ENCODE measurements at regions not wholly inside any gene's neighbourhood (a gene's known extent, or its start where the extent isn't known, plus 50 kb on each side); places are given as distances from the start of the nearest gene placed in this dataset.
"Not testable (repeated sequence)": the region's sequence is repeated elsewhere in the genome, so short reads cannot be mapped to it uniquely, and the experiment has no call there.

GRCh38 chr14:105713836-105714235, 187.5 kb downstream of the TMEM121 start:
- not testable (repeated sequence) for DNase-seq

DNA sequence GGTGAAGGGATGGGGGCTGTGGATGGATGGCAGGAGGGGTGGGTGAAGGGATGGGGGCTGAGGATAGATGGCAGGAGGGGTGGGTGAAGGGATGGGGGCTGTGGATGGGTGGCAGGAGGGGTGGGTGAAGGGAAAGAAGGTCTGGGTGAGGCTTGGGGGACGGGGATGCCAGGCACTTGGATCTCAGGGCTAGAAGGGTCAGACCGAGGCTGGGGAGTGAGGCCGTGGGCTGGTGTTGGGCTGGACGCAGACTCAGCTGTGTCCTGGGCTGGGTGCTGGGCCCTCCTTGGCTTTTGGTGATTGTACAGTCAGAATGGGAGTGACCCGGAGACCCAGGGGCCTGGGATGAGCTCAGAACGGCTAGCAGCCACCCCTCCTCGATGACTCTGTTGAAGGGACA, 192.4 kb downstream of the TMEM121 start:
- DNase-seq: not testable (repeated sequence)

GRCh38 chr14:105720106-105720505, 193.7 kb downstream of the TMEM121 start:
- DNase-seq: not testable (repeated sequence)

DNA sequence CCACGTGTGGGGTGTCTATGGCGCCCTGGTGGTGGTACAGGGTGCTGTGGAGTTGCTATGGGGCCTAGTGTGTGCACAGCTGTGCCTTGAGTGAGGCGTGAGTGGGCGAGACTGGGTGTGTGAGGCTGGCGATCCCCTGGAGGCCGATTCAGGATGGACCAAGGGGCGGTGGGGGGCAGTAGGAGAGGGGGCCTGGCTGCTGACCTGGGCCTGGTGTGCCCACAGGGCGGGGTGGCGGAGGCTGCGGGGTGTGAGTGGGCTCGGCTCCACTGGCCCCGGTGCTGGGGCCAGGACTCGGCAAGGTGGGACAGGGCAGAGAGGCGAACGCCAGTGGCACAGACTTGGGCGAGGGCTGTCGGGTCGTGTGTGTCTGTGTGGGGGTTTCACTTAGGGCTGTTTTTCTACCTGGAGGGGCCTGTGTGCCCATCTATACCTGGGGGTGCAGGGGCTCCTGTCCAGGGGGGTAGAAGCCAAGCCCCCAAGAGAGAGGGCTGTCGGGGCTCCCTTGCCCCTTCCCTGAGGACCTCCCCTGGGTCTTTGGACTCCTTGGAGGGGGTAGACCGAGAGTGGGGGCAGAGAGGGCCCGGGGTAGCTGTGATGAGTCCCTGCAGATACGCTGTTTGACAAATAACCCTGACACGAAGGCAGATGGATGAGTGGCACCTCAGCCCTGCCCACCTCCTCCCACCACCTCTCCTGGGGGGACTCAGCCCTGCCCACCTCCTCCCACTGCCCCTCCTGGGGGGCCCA, 194.6 kb downstream of the TMEM121 start:
- not testable (repeated sequence) for DNase-seq

- not testable (repeated sequence) for DNase-seq
Observed at GRCh38 chr14:105721602-105721970, 195.2 kb downstream of the TMEM121 start.

- DNase-seq: not testable (repeated sequence)
Observed at GRCh38 chr14:105721996-105722709, 195.8 kb downstream of the TMEM121 start.

DNA sequence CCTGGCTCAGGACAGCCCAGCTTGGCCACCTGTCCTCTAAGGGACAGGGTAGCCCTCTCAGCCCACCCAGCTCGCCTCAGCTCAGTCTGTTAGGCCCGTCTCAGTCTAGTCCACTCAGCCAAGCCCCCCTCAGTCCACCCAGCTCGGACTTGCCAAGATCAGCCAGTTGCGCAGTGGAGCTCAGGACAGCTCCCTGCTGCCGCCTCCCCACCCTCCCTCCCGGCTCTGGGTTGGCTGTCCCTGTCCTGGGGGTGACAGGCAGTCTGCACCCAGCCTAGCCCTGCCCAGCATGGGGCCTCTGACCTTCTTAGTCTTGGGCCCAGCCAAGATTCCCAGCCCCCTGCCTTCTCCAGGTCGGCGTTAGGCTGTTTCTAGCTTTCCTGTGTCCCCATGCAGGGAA, 196.9 kb downstream of the TMEM121 start:
- DNase-seq: not testable (repeated sequence)

DNA sequence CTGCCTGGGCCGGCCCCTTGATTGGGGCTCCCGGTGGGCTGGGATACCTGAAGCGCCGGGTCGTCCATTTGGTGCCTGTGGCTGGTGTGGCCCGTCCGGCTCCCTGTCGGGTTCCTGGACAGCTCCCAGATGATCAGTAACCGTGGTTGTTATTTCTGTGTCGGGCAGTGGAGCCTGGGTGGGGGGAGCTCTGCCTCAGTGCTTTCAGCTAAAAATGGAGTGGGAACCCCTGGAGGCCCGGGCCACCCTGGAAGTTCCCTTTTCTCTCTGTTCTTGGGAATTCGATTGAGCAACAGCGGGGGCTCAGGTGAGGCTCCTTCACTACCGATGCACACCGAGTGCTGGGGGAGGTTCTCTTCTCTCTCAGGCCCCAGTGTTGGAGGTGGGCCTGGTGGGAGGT, 197.4 kb downstream of the TMEM121 start:
- not testable (repeated sequence) for DNase-seq

DNA sequence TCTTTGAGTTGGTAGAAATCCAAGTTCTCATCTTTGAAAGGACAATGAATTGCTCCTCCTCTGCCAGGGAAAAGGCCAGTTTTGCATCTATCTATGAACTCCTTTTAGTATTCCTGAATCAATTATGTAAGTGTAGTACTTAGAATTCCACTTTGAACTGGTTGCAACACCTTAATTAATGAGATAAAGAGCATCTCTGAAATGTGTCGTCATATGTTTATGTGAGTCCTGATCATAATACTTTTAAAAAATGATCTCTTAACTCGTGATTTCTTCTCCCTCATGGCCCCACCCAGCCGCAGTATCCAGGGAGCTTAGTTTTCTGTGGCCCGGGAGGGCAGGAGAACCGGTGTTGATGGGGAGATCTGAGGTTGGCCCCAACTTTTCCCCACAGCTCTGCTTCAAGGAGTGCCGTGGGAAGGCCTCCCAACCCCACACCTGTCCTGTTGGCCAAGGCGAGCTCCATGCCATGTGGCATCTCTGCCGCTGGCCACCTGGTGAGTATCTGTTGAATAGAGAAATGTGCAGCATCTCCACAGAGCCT, 203.5 kb downstream of the TMEM121 start:
- not testable (repeated sequence) for DNase-seq

DNA sequence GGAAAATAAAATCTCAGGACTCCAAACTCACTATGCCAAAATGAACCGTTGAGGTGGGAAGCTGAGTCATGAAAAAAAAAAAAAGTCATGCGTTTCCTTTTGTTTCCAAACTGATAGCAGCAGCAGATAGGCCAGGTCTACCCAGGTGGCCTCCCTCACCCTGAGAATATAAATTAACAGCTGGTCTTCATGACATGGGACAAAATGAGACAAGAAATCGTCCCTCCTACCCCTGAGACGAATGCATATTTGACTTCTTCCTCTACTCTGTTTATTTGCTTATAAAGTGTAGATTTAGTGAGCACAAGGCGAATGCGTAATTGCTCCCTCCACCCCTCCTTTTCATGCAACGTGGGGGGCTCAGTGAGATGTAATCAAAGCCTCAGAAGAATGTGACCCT, 204.3 kb downstream of the TMEM121 start:
- DNase-seq: not testable (repeated sequence)

DNA sequence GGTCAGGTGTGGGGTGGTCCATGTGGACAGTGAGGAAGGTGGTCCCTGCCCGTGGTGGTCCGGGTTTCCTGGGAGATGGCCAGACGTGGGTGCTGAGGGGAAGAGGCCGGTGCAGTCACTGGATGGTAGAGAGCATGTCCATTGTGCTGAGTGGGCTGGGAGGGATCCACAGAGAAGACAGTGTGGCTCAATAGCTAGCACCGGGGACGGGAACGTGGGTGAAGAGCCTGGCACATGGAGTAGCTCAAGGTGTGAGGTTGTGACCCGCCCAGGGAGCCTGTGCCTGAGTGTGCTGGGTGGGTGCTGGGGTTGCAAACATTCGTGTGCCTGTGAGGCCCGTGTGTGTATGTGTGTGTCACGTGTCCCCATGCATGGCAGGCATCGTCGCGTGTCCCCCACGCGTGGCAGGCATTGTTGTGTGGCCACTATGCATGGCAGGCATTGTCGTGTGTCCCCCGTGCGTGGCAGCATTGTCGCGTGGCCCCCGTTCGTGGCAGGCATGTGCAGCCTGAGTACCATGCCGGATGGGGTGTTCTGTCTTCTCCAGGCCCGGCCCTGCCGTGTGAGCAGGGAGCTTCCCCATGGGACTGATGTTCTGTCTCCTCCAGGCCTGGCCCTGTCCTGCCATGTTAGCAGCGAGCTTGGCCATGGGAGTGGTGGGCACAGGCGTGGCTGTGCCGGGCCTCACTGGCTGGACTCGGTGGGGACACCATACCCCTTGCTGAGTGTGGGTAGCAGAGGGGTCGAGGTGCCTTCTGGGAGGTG, 205.0 kb downstream of the TMEM121 start:
- DNase-seq: not testable (repeated sequence)

DNA sequence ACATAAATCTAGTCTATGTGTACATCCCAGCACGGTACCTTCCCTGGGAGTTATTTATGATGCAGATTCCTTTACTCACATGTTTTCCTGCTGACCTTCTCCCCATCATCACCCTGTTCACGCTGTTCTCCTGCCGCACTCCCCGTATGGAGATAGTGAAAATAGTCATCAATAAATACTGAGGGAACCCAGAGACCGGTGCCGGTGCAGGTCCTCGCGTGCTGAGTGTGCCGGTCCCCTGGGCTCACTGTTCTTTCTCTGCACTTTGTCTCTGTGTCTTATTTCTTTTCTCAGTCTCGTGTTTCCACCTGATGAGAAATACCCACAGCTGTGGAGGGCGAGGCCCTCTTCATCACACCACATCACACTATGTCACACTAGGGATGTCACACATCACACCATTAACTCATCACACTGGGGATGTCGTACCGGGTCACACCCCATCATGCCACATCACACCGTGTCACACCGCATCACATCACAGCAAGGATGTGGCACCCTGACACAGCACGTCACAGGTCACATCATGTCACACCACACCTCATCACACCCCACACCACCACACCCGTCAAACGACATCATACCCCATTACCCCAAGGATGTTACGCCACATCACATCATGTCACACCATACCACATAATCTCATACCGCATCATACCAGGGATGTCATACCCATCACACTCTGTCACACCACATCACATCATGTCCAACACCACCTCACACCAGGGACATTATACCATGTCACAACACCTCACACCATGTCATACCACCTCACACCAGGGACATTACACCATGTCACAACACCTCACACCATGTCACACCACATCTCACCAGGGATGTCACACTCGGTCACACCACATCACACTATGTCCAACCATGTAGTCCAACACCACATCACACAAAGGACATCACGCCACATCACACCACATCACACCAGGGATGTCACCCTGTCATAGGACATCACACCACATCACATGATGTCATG, 207.0 kb downstream of the TMEM121 start:
- DNase-seq: no peak

DNA sequence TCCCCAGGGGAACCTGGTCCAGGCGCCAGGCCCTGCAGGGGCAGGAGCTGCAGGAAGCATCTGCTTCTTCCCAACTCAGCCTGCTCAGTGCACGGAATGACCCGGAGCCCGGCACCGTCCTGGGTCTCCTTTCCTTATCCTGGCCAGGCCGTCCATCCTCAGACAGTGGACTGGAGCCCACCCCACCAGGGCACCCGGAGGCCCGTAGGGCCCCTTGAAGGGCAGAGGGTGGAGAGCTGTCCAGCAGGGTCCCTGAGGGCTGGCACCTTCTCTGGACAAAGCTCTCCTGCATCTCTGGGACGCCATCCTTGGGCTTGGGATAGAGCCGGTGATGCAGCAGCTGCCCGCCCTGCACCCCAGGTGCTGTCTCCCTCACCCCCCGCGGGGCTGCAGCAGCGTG, 207.9 kb downstream of the TMEM121 start:
- DNase-seq: not testable (repeated sequence)

DNA sequence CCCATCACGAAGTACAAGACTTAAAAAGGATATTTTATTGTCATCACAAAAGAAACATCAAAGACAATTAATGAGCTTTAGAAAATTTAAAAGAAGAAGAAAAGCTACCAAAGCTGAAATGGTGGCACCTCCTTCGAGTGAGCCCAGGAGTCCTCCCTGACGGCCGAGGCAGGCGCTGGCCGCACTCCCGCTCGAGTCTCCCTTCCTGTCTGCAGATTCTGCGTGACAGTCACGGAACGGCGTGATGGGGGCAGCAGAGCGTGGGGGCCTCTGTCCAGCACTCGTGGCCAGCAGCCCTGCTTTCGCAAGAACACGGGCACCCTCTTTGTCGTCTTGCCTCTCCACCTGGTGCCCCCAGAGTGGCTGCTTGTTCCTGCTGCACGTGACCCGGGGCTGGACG, 209.9 kb downstream of the TMEM121 start:
- not testable (repeated sequence) for DNase-seq

DNA sequence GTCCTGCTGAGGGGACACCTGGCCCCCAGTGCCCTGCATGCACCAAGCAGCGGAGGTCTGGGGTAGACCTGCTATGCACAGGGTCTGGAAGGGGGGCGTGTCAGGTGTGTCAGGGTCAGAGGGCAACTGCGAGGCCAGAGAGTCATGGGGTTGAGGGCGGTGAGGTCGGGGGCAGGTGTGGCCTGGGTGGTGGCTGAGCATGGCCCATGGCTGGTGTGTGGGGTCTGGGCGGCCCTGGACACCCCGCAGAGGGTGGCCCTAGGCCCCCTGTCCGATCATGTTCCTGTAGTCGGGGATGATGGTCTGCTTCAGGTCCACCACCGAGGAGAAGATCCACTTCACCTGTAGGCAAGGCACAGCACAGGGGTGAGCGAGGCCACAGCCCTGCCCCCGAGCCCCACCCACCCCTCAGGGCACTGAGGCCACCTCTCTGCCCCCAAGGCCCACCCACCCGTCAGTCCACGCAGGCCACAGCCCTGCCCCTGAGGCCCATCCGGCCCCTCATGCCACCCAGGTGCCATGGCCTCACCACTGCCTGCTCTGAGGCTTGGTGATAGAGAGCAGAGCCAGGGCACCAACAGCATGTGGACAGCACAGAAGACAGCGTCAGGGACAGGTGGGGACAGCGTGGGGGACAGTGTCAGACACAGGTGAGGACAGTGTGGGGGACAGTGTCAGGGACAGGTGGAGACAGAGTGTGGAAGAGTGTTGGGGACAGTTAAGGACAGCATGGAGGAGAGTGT, 211.3 kb downstream of the TMEM121 start:
- DNase-seq: no peak

GRCh38 chr14:105738638-105739037, 212.3 kb downstream of the TMEM121 start:
- no peak for DNase-seq

GRCh38 chr14:105739331-105740102, 213.1 kb downstream of the TMEM121 start:
- no peak for DNase-seq

DNA sequence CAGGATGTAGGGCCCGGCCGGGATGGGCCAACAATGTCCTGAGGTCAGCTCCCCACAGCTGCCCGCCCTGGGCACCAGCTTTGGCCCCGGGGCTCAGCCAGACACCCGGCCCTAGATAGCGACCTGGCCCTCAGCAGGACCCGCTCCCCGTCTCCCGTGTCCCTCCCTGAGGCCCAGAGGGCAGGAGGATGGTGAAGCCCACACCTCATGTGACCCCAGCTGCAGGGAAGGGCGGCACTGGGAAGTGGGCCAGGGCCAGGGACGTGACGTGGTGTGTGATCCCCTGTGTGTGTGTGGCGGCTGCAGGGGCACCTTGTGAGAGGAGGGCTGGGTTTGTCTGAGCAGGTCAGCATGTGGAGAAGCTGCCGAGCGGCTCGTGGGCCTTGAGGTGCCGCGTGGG, 213.9 kb downstream of the TMEM121 start:
- not testable (repeated sequence) for DNase-seq

- DNase-seq: not testable (repeated sequence)
Observed at GRCh38 chr14:105740961-105741360, 214.6 kb downstream of the TMEM121 start.
